GM12864 (cell line): ENCODE measurements at regions not wholly inside any gene's neighbourhood (a gene's known extent, or its start where the extent isn't known, plus 50 kb on each side); places are given as distances from the start of the nearest gene placed in this dataset.

Experiments used
- DNase-seq: peaks from one replicate; pipeline ENCODE4 v3.0.0-alpha.2; 2011; ENCODE audit warnings: low read depth
- H3K4me3 ChIP-seq: 2 replicates; pipeline ENCODE4 v1.5.1; 2011; ENCODE audit warnings: mild to moderate bottlenecking, low read depth, low read length, control low read depth
- CTCF ChIP-seq: IDR thresholded peaks from 2 replicates; pipeline ENCODE4 v1.5.1; 2011; ENCODE audit warnings: low read depth, mild to moderate bottlenecking, moderate library complexity, low read length, control low read depth, inconsistent platforms; ENCODE audit errors: missing control alignments

- no peak overlapping the region for H3K4me3 ChIP-seq
- DNase-seq: no peak
- TF ChIP-seq CTCF: no peak
Measured at GRCh38 chr2:104493698-104494097, 360.2 kb upstream of the POU3F3 start.

GRCh38 chr2:104501342-104501741 is 352.6 kb upstream of the POU3F3 start:
- no peak for TF ChIP-seq CTCF
- no peak for DNase-seq
- H3K4me3 ChIP-seq: no peak overlapping the region

- H3K4me3 ChIP-seq: no peak overlapping the region
- DNase-seq: no peak
- no peak for TF ChIP-seq CTCF
Measured at GRCh38 chr2:104501929-104502328, 352.0 kb upstream of the POU3F3 start.

- no peak for TF ChIP-seq CTCF
- DNase-seq: no peak
- H3K4me3 ChIP-seq: no peak overlapping the region
Measured at GRCh38 chr2:104502901-104503300, 351.0 kb upstream of the POU3F3 start.

- no peak overlapping the region for H3K4me3 ChIP-seq
- TF ChIP-seq CTCF: no peak
- no peak for DNase-seq
Measured at GRCh38 chr2:104504331-104505073, 349.4 kb upstream of the POU3F3 start.

- no peak overlapping the region for H3K4me3 ChIP-seq
- TF ChIP-seq CTCF: no peak
- DNase-seq: no peak
Measured at GRCh38 chr2:104518256-104518655, 335.7 kb upstream of the POU3F3 start.

GRCh38 chr2:104521247-104521646 is 332.7 kb upstream of the POU3F3 start:
- no peak overlapping the region for H3K4me3 ChIP-seq
- no peak for TF ChIP-seq CTCF
- DNase-seq: no peak
